H9 (cell line): ENCODE measurements at regions not wholly inside any gene's neighbourhood (a gene's known extent, or its start where the extent isn't known, plus 50 kb on each side); places are given as distances from the start of the nearest gene placed in this dataset.

Experiments used
- DNase-seq: peaks from one replicate; pipeline ENCODE4 v3.0.0-alpha.2; 2017
- H2AFZ ChIP-seq: one replicate; pipeline ENCODE4 v1.6.1; 2013; ENCODE audit warnings: mild to moderate bottlenecking, low read length, control low read depth, moderate library complexity
- H2AK5ac ChIP-seq: 2 replicates; pipeline ENCODE4 v1.6.1; 2013; ENCODE audit warnings: low read length, control low read depth, mixed read lengths; ENCODE audit not compliant: insufficient read length
- H2BK120ac ChIP-seq: one replicate; pipeline ENCODE4 v1.6.1; 2013; ENCODE audit warnings: low read depth, mild to moderate bottlenecking, low read length, control low read depth, inconsistent platforms; ENCODE audit not compliant: poor library complexity, severe bottlenecking
- H2BK12ac ChIP-seq: 2 replicates; pipeline ENCODE4 v1.6.1; 2013; ENCODE audit warnings: low read length, control low read depth, mixed read lengths, low read depth; ENCODE audit not compliant: insufficient read length
- H2BK15ac ChIP-seq: 2 replicates; pipeline ENCODE4 v1.6.1; 2013; ENCODE audit warnings: low read depth, low read length, control low read depth
- H2BK20ac ChIP-seq: one replicate; pipeline ENCODE4 v1.6.1; 2013; ENCODE audit warnings: low read depth, mild to moderate bottlenecking, low read length, control low read depth, inconsistent platforms; ENCODE audit not compliant: poor library complexity, severe bottlenecking
- H2BK5ac ChIP-seq: 2 replicates; pipeline ENCODE4 v1.6.1; 2013; ENCODE audit warnings: low read length, control low read depth, mixed read lengths; ENCODE audit not compliant: insufficient read length
- H3K14ac ChIP-seq: 2 replicates; pipeline ENCODE4 v1.6.1; 2013; ENCODE audit warnings: low read length, control low read depth; ENCODE audit not compliant: insufficient read depth
- H3K18ac ChIP-seq: 2 replicates; pipeline ENCODE4 v1.6.1; 2013; ENCODE audit warnings: low read depth, mild to moderate bottlenecking, mixed read lengths, low read length, control low read depth; ENCODE audit not compliant: insufficient read length
- H3K23ac ChIP-seq: 2 replicates; pipeline ENCODE4 v1.6.1; 2013; ENCODE audit warnings: low read length, control low read depth, mixed read lengths, low read depth; ENCODE audit not compliant: insufficient read length
- H3K23me2 ChIP-seq: 2 replicates; pipeline ENCODE4 v1.6.1; 2013; ENCODE audit warnings: low read depth, mild to moderate bottlenecking, mixed read lengths, low read length, control low read depth; ENCODE audit not compliant: insufficient read length, poor library complexity, severe bottlenecking
- H3K27ac ChIP-seq: 2 replicates; pipeline ENCODE4 v1.5.1; 2013; ENCODE audit warnings: low read length, control low read depth, mixed read lengths, low read depth; ENCODE audit not compliant: insufficient read length
- H3K27me3 ChIP-seq: 2 replicates; pipeline ENCODE4 v1.6.1; 2013; ENCODE audit warnings: low read length, control low read depth, inconsistent platforms; ENCODE audit not compliant: insufficient read depth
- H3K4ac ChIP-seq: 2 replicates; pipeline ENCODE4 v1.6.1; 2013; ENCODE audit warnings: low read depth, mild to moderate bottlenecking, control low read depth, inconsistent platforms, low read length, moderate library complexity
- H3K4me1 ChIP-seq: 2 replicates; pipeline ENCODE4 v1.6.1; 2013; ENCODE audit warnings: low read length, control low read depth, inconsistent platforms; ENCODE audit not compliant: insufficient read depth
- H3K4me2 ChIP-seq: 2 replicates; pipeline ENCODE4 v1.6.1; 2013; ENCODE audit warnings: low read length, control low read depth, mixed read lengths; ENCODE audit not compliant: insufficient read length, insufficient read depth
- H3K56ac ChIP-seq: 2 replicates; pipeline ENCODE4 v1.6.1; 2013; ENCODE audit warnings: low read depth, mild to moderate bottlenecking, mixed read lengths, low read length, control low read depth; ENCODE audit not compliant: insufficient read length
- H3K79me1 ChIP-seq: 2 replicates; pipeline ENCODE4 v1.6.1; 2013; ENCODE audit warnings: low read depth, mild to moderate bottlenecking, moderate library complexity, low read length, control low read depth, inconsistent platforms; ENCODE audit not compliant: insufficient read depth, poor library complexity, severe bottlenecking
- H3K79me2 ChIP-seq: 2 replicates; pipeline ENCODE4 v1.6.1; 2013; ENCODE audit warnings: low read length, control low read depth, inconsistent platforms; ENCODE audit not compliant: insufficient read depth
- H3K9ac ChIP-seq: 2 replicates; pipeline ENCODE4 v1.6.1; 2013; ENCODE audit warnings: low read length, control low read depth, mixed read lengths; ENCODE audit not compliant: insufficient read length; ENCODE audit errors: extremely low read depth
- H3K9me3 ChIP-seq: one replicate; pipeline ENCODE4 v1.6.1; 2013; ENCODE audit warnings: low read depth, low read length, inconsistent platforms; ENCODE audit not compliant: control insufficient read depth
- H3T11ph ChIP-seq: one replicate; pipeline ENCODE4 v1.6.1; 2013; ENCODE audit warnings: mild to moderate bottlenecking, low read length, control low read depth, inconsistent platforms
- H4K20me1 ChIP-seq: one replicate; pipeline ENCODE4 v1.6.1; 2013; ENCODE audit not compliant: control insufficient read depth, insufficient read length, insufficient read depth
- H4K5ac ChIP-seq: 2 replicates; pipeline ENCODE4 v1.6.1; 2013; ENCODE audit warnings: low read depth, mild to moderate bottlenecking, mixed read lengths, low read length, control low read depth; ENCODE audit not compliant: insufficient read length
- H4K8ac ChIP-seq: replicated peaks from 2 replicates; pipeline ENCODE4 v1.6.1; 2013; ENCODE audit warnings: low read length, control low read depth, mixed read lengths, low read depth; ENCODE audit not compliant: insufficient read length
- H4K91ac ChIP-seq: 2 replicates; pipeline ENCODE4 v1.6.1; 2013; ENCODE audit warnings: low read depth, mild to moderate bottlenecking, moderate library complexity, mixed read lengths, low read length, control low read depth; ENCODE audit not compliant: insufficient read length
- H3K27ac Mint-ChIP-seq, 3 experiments: 2 replicates in 2 of 3; 3 replicates in 1 of 3; pipeline ENCODE4 v1.8.0; 2020 to 2021; ENCODE audit warnings: mixed read lengths in 3 of 3, mild to moderate bottlenecking in 1 of 3, moderate library complexity in 1 of 3
- H3K27me3 Mint-ChIP-seq: 2 replicates; pipeline ENCODE4 v1.8.0; 2021; ENCODE audit warnings: low read depth, mild to moderate bottlenecking, moderate library complexity, mixed read lengths
- H3K36me3 Mint-ChIP-seq, 3 experiments: 2 replicates in 2 of 3; 3 replicates in 1 of 3; pipeline ENCODE4 v1.8.0; 2020 to 2021; ENCODE audit warnings: low read depth in 3 of 3, mixed read lengths in 3 of 3; ENCODE audit not compliant: insufficient read depth in 1 of 3
- H3K4me1 Mint-ChIP-seq, 2 experiments: 2 replicates each; pipeline ENCODE4 v1.8.0; 2020; ENCODE audit warnings: mixed read lengths in 2 of 2
- H3K4me3 Mint-ChIP-seq, 2 experiments: 2 replicates in 1 of 2; 3 replicates in 1 of 2; pipeline ENCODE4 v1.8.0; 2020 to 2021; ENCODE audit warnings: mild to moderate bottlenecking in 2 of 2, mixed read lengths in 2 of 2, moderate library complexity in 1 of 2
- H3K9me3 Mint-ChIP-seq, 2 experiments: 2 replicates in 1 of 2; 3 replicates in 1 of 2; pipeline ENCODE4 v1.8.0; 2020; ENCODE audit warnings: mild to moderate bottlenecking in 2 of 2, mixed read lengths in 2 of 2, moderate library complexity in 1 of 2
- CTCF ChIP-seq: fragments of 200-600 bp; sonication (generic); conservative IDR thresholded peaks from 3 replicates; pipeline ENCODE4 v1.8.0; 2021; ENCODE audit warnings: antibody characterized with exemption, mild to moderate bottlenecking
- WGBS: extraction: QIAGEN DNeasy Blood & Tissue Kit; methylation state at CpG from one replicate; pipeline ENCODE4 v1.1.7; 2013; ENCODE audit warnings: missing lambda C conversion rate, low lambda C conversion rate, mixed read lengths; ENCODE audit not compliant: insufficient read length; ENCODE audit errors: extremely low coverage; 5-methylcytosine and 5-hydroxymethylcytosine counted together

DNA sequence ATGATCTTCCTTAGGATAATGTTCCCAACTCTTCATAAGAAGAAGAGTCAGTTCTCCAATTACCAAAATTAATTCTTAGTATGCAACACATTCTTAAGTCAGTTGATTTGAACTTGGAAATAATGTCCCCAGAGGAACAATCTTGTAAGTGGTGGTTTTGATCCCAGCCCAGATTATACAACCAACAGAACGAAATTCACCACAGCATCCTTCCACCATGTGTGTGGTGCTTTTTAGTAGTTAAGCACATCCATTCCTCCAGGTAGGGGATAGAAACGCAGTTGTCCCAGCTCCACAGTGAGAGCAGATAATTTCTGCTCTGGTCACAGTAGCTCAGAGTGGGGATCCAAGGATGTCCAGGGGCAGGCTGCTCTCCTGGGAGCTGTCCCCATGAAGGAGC lies 161.7 kb upstream of the SLC39A10 start:
- H3K27me3 ChIP-seq = no peaks in the 10 kb centered on the region
- no peaks in the 10 kb centered on the region for H3K9me3 ChIP-seq
- no peak overlapping the region for H3K18ac ChIP-seq
- no peak overlapping the region for H3K23ac ChIP-seq
- TF ChIP-seq CTCF = no peak
- H3T11ph ChIP-seq = no peak overlapping the region
- H2BK12ac ChIP-seq = no peak overlapping the region
- no peak overlapping the region for H3K4ac ChIP-seq
- H3K4me3 Mint-ChIP-seq = no peak overlapping the region
- H3K79me1 ChIP-seq = no peaks in the 10 kb centered on the region
- no peak overlapping the region for H2BK120ac ChIP-seq
- no peak overlapping the region for H3K27ac Mint-ChIP-seq
- DNase-seq = no peak
- H3K4me2 ChIP-seq = no peak overlapping the region
- no peak overlapping the region for H3K27ac ChIP-seq
- H3K27me3 Mint-ChIP-seq = no peaks in the 10 kb centered on the region
- H2AFZ ChIP-seq = no peak overlapping the region
- H3K9me3 Mint-ChIP-seq = no peaks in the 10 kb centered on the region; a peak in 1 of 5 replicates
- no peaks in the 10 kb centered on the region for H3K23me2 ChIP-seq
- H3K14ac ChIP-seq = no peak overlapping the region
- no peaks in the 10 kb centered on the region for H3K79me2 ChIP-seq
- no peak overlapping the region for H3K9ac ChIP-seq
- no peaks in the 10 kb centered on the region; a peak in 1 of 7 replicates for H3K36me3 Mint-ChIP-seq
- no peaks in the 10 kb centered on the region for H4K20me1 ChIP-seq
- no peak overlapping the region for H2AK5ac ChIP-seq
- no peak overlapping the region for H4K91ac ChIP-seq
- H2BK5ac ChIP-seq = no peak overlapping the region
- no peak overlapping the region for H2BK15ac ChIP-seq
- H4K5ac ChIP-seq = no peak overlapping the region
- no CpG with 5 or more reads among the region's 2 CpGs for WGBS
- no peak overlapping the region for H3K56ac ChIP-seq
- H3K4me1 Mint-ChIP-seq = peaks cover 5 to 6% of the 10 kb centered on the region in 2 experiments
- H3K4me1 ChIP-seq = no peaks in the 10 kb centered on the region
- H2BK20ac ChIP-seq = no peak overlapping the region
- H4K8ac ChIP-seq = no peak overlapping the region
